Lower leg skin (tissue), 4 donors: ENCODE measurements at regions not wholly inside any gene's neighbourhood (a gene's known extent, or its start where the extent isn't known, plus 50 kb on each side); places are given as distances from the start of the nearest gene placed in this dataset.

Source experiments
- DNase-seq, 2 donors: peaks; one replicate each; pipeline ENCODE4 v3.0.0-alpha.2; 2019; ENCODE audit warnings: low spot score in 2 of 2
- H3K4me3 ChIP-seq: fragments of 200-600 bp; sonication (generic); 2 replicates; pipeline ENCODE4 v1.5.1; 2017; ENCODE audit warnings: mild to moderate bottlenecking, low read depth; ENCODE audit not compliant: poor library complexity, severe bottlenecking
- CTCF ChIP-seq, 3 donors: fragments of 450-650 bp; IDR thresholded peaks; one replicate each; pipeline ENCODE4 v1.5.1; 2016; ENCODE audit warnings: antibody characterized with exemption in 3 of 3, mild to moderate bottlenecking in 3 of 3, moderate library complexity in 2 of 3
- POLR2A ChIP-seq, 2 donors: fragments of 450-650 bp; IDR thresholded peaks; one replicate each; pipeline ENCODE4 v1.6.1; 2016 to 2017; ENCODE audit warnings: antibody characterized with exemption in 2 of 2, mild to moderate bottlenecking in 1 of 2, moderate library complexity in 1 of 2
- WGBS, 2 donors: methylation state at CpG; one replicate each; pipeline ENCODE4 v1.1.5; 2018; 5-methylcytosine and 5-hydroxymethylcytosine counted together
- intact Hi-C: fragments of 100-400 bp; cut with DNase I; formaldehyde crosslinking; loops from one replicate; pipeline ENCODE4 v1.15.0; 2023; ENCODE audit warnings: low total_unique reads

GRCh38 chr4:14054391-14054790, 426.9 kb upstream of the BOD1L1 start:
- TF ChIP-seq POLR2A (IDR thresholded peaks at IDR 0.05) (no peak), CTCF (IDR thresholded peaks at IDR 0.05) (no peak)
- intact Hi-C loops = no loop called here
- H3K4me3 ChIP-seq = no peak overlapping the region
- no peak for DNase-seq
- 31 to 39% methylated on average over 1 of the region's 1 CpG for WGBS, 2 donors

GRCh38 chr4:14059006-14059405, 431.5 kb upstream of the BOD1L1 start:
- TF ChIP-seq CTCF (IDR thresholded peaks at IDR 0.05) (no peak), POLR2A (IDR thresholded peaks at IDR 0.05) (no peak)
- intact Hi-C loops = no loop called here

GRCh38 chr4:14064984-14065383, 437.5 kb upstream of the BOD1L1 start:
- intact Hi-C loops = no loop called here

More at GRCh38 chr4:14059006-14059405, 431.5 kb upstream of the BOD1L1 start:
- 56 to 59% methylated on average over 4 of the region's 4 CpGs for WGBS, 2 donors
- H3K4me3 ChIP-seq = no peak overlapping the region
- no peak for DNase-seq

GRCh38 chr4:14065406-14065805, 437.9 kb upstream of the BOD1L1 start:
- TF ChIP-seq CTCF (IDR thresholded peaks at IDR 0.05) = no peak
- TF ChIP-seq POLR2A (IDR thresholded peaks at IDR 0.05) = no peak
- H3K4me3 ChIP-seq = no peak overlapping the region
- intact Hi-C loops = no loop called here
- no peak for DNase-seq
- WGBS, 2 donors = 89 to 92% methylated on average over 5 of the region's 5 CpGs

More at GRCh38 chr4:14064984-14065383, 437.5 kb upstream of the BOD1L1 start:
- 71 to 72% methylated on average over 2 of the region's 2 CpGs for WGBS, 2 donors
- no peak for DNase-seq
- TF ChIP-seq POLR2A (IDR thresholded peaks at IDR 0.05) (no peak), CTCF (IDR thresholded peaks at IDR 0.05) (no peak)
- no peak overlapping the region for H3K4me3 ChIP-seq

- intact Hi-C loops = no loop called here
- no peak overlapping the region for H3K4me3 ChIP-seq
- TF ChIP-seq POLR2A (IDR thresholded peaks at IDR 0.05) (no peak), CTCF (IDR thresholded peaks at IDR 0.05) (no peak)
- no peak for DNase-seq
- 61 to 71% methylated on average over 1 of the region's 1 CpG for WGBS, 2 donors
Observed at GRCh38 chr4:14066979-14067378, 439.5 kb upstream of the BOD1L1 start.

GRCh38 chr4:14069886-14070285, 442.4 kb upstream of the BOD1L1 start:
- no peak for TF ChIP-seq CTCF (IDR thresholded peaks at IDR 0.05)
- TF ChIP-seq POLR2A (IDR thresholded peaks at IDR 0.05) = no peak

More at GRCh38 chr4:14069886-14070285, 442.4 kb upstream of the BOD1L1 start:
- 30 to 43% methylated on average over 4 of the region's 4 CpGs for WGBS, 2 donors
- intact Hi-C loops = no loop called here
- no peak for DNase-seq
- no peak overlapping the region for H3K4me3 ChIP-seq
